ENCODE measurements at regions not wholly inside any gene's neighbourhood (a gene's known extent, or its start where the extent isn't known, plus 50 kb on each side); places are given as distances from the start of the nearest gene placed in this dataset.

DNA sequence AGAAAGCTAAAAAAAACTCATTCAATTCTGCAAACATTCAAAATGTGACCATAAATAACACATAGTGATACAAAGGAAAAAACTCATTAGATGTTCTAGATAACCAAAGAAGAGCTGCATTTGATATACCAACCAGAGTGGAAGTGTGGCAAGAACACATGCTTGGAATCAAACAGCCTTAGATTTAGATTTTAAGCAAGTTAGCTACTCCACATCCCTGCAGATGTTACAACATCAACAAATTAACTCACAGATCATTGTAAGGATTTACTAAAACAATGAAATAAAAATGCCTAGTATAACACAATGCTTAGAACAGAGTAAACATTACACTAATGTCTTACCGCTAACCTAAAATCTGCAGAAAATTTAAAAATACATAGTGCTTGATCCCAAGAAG, 114.0 kb upstream of the AKIP1 start:
- no peak for DNase-seq
- TF ChIP-seq, protein P1, sequence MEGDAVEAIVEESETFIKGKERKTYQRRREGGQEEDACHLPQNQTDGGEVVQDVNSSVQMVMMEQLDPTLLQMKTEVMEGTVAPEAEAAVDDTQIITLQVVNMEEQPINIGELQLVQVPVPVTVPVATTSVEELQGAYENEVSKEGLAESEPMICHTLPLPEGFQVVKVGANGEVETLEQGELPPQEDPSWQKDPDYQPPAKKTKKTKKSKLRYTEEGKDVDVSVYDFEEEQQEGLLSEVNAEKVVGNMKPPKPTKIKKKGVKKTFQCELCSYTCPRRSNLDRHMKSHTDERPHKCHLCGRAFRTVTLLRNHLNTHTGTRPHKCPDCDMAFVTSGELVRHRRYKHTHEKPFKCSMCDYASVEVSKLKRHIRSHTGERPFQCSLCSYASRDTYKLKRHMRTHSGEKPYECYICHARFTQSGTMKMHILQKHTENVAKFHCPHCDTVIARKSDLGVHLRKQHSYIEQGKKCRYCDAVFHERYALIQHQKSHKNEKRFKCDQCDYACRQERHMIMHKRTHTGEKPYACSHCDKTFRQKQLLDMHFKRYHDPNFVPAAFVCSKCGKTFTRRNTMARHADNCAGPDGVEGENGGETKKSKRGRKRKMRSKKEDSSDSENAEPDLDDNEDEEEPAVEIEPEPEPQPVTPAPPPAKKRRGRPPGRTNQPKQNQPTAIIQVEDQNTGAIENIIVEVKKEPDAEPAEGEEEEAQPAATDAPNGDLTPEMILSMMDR (IDR thresholded peaks at IDR 0.05; ENCODE audit: borderline replicate concordance): no peak
- Histone ChIP-seq H3K36me3 (peaks cover 4% of the 10 kb centered on the region), H3K4me3 (no peak overlapping the region), H3K9me3 (replicated peaks) (no peaks in the 10 kb centered on the region), H3K27ac (replicated peaks) (no peak overlapping the region), H3K27me3 (ENCODE audit: low read depth) (no peaks in the 10 kb centered on the region), H3K4me1 (peaks cover 73% of the 10 kb centered on the region)
- intact Hi-C loops (cut with micrococcal nuclease): no loop called here

DNA sequence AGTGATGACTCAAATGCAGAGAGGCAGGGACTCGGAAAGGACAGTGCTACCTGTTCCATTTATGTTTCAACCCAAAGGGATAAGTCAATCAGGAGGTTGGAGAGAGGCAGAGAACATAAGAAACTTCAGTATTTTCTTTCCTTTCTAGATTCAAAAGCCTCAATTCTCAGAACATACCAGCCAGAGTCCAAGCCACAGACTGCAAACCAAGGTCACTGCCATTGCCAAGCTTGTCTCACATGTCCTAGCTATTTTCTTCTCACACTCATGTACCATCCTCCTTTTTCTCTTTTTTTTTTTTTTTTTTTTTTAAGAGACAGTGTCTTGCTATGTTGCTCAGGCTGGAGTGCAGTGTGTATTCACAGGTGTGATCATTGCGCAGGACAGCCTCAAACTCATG, 111.7 kb upstream of the AKIP1 start:
- Histone ChIP-seq H3K36me3 (peaks cover 4% of the 10 kb centered on the region), H3K4me3 (no peak overlapping the region), H3K27me3 (ENCODE audit: low read depth) (no peaks in the 10 kb centered on the region), H3K9me3 (replicated peaks) (no peaks in the 10 kb centered on the region), H3K27ac (replicated peaks) (peak overlapping the region; percentile 51), H3K4me1 (peaks cover 78% of the 10 kb centered on the region)
- DNase-seq: no peak
- TF ChIP-seq, protein P1 (IDR thresholded peaks at IDR 0.05; ENCODE audit: borderline replicate concordance): no peak
- intact Hi-C loops (cut with micrococcal nuclease): no loop called here

DNA sequence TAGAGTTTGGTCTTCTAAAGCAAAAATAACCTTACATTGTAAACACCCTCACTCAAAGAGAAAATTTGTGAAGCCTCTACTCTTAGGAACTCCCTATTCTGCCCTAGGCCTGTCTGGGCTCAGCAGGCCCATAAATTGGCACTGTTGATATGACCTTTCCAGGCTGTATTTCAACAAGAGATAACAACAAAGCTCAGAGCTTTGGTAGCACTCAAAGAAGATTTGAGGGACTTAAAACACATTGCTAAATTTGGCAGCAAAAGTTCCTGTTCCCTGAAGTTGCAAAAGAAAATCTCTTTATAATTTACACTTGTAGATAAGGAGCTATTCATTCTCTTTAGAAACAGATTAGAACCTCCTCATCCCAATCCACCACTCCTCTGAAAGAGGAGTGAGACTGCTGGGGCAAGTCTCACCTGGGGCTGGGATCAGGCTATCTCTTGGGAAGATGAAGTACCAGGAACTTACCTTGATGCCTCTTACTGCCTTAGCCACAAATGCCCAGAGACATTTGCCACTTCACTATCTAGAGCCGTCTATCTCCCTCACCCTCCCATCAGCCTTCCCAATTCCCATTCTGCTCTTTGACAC, 110.4 kb upstream of the AKIP1 start:
- no peak overlapping the region for H3K4me3 ChIP-seq
- intact Hi-C loops (cut with micrococcal nuclease): no loop called here
- H3K27me3 ChIP-seq (ENCODE audit: low read depth): no peaks in the 10 kb centered on the region
- H3K27ac ChIP-seq (replicated peaks): peak overlapping the region; percentile 51
- peaks cover 78% of the 10 kb centered on the region for H3K4me1 ChIP-seq
- H3K36me3 ChIP-seq: peaks cover 4% of the 10 kb centered on the region
- TF ChIP-seq, protein P1 (IDR thresholded peaks at IDR 0.05; ENCODE audit: borderline replicate concordance): no peak
- no peak for DNase-seq
- no peaks in the 10 kb centered on the region for H3K9me3 ChIP-seq (replicated peaks)

DNA sequence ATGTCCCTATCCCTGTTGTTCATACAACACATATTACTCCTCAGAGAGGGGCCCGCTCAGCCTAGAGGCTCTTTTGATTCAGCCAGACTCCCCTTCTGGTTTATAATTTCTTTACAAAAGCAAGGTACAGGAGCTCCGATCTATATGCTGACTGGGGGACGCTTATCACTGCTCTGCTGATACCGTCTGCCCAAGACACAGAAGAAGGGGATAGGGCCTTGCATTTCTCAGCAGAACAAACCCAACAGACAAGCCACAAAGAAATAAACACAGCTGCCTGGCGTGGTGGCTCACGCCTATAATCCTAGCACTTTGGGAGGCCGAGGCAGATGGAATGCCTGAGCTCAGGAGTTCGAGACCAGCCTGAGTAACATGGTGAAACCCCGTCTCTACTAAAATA, 109.9 kb upstream of the AKIP1 start:
- TF ChIP-seq, protein P1 (IDR thresholded peaks at IDR 0.05; ENCODE audit: borderline replicate concordance): no peak
- Histone ChIP-seq H3K9me3 (replicated peaks) (no peaks in the 10 kb centered on the region), H3K27me3 (ENCODE audit: low read depth) (no peaks in the 10 kb centered on the region), H3K36me3 (peaks cover 4% of the 10 kb centered on the region), H3K4me3 (no peak overlapping the region), H3K4me1 (peaks cover 80% of the 10 kb centered on the region), H3K27ac (replicated peaks) (peak overlapping the region; percentile 51)
- intact Hi-C loops (cut with micrococcal nuclease): no loop called here
- no peak for DNase-seq

DNA sequence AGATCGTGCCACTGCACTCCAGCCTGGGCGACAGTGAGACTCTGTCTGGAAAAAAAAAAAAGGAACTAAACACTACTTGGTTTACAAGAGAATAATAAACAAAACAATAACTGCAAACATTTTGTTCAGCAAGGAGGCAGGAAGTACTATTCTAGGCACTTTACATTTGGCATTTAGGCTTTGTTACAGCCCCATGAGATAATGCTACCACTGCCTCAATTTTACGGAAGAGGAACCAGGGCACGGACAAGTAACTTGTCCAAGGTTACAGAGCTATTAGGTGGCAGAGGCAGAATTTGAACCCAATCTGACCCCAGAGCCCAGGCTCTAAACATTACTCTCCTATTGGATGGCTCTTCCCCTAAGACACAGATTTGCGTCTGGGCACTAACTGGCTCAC, 108.7 kb upstream of the AKIP1 start:
- Histone ChIP-seq H3K4me3 (no peak overlapping the region), H3K36me3 (peaks cover 4% of the 10 kb centered on the region), H3K27me3 (ENCODE audit: low read depth) (no peaks in the 10 kb centered on the region), H3K9me3 (replicated peaks) (no peaks in the 10 kb centered on the region), H3K4me1 (peaks cover 90% of the 10 kb centered on the region), H3K27ac (replicated peaks) (peak overlapping the region; percentile 59)
- DNase-seq: no peak
- TF ChIP-seq, protein P1 (IDR thresholded peaks at IDR 0.05; ENCODE audit: borderline replicate concordance): no peak
- intact Hi-C loops (cut with micrococcal nuclease): no loop called here
